ENCODE measurements at regions not wholly inside any gene's neighbourhood (a gene's known extent, or its start where the extent isn't known, plus 50 kb on each side); places are given as distances from the start of the nearest gene placed in this dataset.

DNA sequence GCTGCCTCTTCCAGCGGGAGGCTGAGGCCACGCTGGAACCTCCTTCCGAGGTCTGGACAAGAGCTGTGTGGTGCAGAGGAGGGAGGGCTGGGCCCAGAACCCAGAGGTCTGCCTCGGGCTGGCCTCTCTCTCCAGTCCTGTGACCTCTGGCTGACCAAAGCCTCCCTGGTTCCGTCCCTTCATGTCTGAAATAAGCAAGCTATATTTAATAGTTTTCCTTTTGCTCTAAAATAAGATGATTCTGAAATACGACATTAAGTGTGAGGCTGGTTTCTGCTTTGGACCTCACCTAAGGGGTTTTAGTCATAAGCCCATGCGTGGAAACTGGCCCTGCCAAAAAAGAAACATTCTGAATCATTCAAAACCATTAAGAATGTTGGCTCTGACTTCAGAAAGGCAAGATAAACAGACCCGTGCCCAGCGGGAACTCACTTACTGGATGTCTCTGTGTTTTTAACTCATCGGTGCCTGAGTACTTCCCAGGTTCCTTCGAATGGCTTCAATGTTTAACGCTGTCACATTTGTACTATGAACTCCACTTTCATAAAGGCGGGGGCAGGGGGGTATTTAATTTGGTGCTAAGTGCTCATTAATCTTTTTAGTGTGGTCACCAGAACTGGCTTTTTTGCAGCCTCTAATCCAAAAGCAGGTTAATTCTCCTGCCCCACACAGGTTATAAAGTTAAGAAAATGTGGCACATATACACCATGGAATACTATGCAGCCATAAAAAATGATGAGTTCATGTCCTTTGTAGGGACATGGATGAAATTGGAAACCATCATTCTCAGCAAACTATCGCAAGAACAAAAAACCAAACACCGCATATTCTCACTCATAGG is 157.5 kb upstream of the KLF14 start:
- H3K36me3 Mint-ChIP-seq: peaks cover 30% of the 10 kb centered on the region
- H3K4me3 Mint-ChIP-seq: no peak overlapping the region
- peak overlapping the region; percentile 58 for H3K27ac Mint-ChIP-seq
- no peaks in the 10 kb centered on the region for H3K27me3 Mint-ChIP-seq
- DNase-seq (ENCODE audit: low spot score in 2 of 2) (no peak), ATAC-seq (ENCODE audit: low read depth) (no peak)
- H3K4me1 Mint-ChIP-seq: peaks cover 23% of the 10 kb centered on the region
- H3K9me3 Mint-ChIP-seq: no peaks in the 10 kb centered on the region

DNA sequence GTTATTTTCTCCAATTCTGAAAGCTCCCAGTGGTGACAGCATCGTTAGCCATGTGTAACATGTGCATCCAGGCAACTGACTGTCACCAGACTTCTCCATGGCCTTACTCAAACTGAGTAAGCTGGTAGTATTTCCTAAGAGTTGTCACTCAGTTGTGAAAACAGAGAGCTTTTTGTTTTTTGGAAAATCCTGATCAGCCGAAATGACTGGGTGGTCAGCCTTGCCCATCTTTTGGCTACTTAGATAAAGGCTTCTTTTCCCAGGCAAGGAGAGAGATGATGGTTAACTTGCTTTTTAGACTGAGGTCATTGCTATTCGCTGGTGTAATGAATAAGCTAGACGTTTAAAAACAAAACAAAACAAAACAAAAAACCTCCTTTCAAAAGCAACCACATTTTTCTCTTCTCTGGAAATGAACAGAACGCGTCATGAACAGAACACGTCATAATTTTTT is 159.5 kb upstream of the KLF14 start:
- no peaks in the 10 kb centered on the region for H3K9me3 Mint-ChIP-seq
- peaks cover 24% of the 10 kb centered on the region for H3K36me3 Mint-ChIP-seq
- ATAC-seq (ENCODE audit: low read depth): no peak
- DNase-seq (ENCODE audit: low spot score in 2 of 2): no peak
- peak overlapping the region; percentile 53 for H3K27ac Mint-ChIP-seq
- H3K4me3 Mint-ChIP-seq: no peak overlapping the region
- H3K27me3 Mint-ChIP-seq: no peaks in the 10 kb centered on the region
- H3K4me1 Mint-ChIP-seq: peaks cover 37% of the 10 kb centered on the region

DNA sequence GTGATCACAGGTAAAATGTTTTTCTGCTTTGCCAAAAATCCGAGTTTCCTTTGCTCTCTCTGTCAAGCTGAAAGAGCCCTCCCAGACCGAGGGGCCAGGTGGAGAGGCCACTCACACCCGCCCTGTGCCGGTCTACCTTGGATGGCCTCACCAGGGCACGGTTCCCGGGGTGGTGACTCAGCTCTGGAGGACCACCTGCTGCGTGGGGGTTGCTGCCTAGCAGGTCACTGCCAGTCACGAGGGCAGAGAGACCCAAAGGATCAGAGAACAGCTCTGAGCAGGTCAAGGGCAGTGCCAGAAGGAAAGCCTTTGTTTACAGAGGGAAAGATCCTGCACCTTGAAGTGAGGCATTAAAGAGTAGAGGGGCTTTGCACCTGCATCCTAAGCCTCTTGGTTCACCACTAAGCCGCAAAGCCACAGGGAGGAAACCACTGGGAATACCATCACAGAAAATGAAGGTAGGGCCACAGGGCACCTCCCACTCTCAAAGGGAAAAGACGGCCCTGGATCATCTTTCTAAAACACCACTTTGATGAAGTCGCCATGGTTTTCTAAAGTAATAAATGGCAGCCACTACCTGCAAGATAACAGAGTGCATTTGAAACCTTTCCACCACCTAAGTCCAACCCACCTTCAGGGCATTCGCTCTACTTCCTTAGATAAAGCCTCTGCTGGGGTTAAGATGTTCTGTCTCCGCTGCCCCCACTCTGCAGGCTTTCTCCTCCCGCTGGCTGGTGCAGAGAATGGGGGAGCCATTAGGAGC is 160.3 kb upstream of the KLF14 start:
- Mint-ChIP-seq H3K27ac (peak overlapping the region; percentile 53), H3K36me3 (peaks cover 24% of the 10 kb centered on the region), H3K9me3 (no peaks in the 10 kb centered on the region), H3K4me3 (no peak overlapping the region), H3K4me1 (peaks cover 38% of the 10 kb centered on the region), H3K27me3 (no peaks in the 10 kb centered on the region)
- DNase-seq (ENCODE audit: low spot score in 2 of 2): no peak
- no peak for ATAC-seq (ENCODE audit: low read depth)

DNA sequence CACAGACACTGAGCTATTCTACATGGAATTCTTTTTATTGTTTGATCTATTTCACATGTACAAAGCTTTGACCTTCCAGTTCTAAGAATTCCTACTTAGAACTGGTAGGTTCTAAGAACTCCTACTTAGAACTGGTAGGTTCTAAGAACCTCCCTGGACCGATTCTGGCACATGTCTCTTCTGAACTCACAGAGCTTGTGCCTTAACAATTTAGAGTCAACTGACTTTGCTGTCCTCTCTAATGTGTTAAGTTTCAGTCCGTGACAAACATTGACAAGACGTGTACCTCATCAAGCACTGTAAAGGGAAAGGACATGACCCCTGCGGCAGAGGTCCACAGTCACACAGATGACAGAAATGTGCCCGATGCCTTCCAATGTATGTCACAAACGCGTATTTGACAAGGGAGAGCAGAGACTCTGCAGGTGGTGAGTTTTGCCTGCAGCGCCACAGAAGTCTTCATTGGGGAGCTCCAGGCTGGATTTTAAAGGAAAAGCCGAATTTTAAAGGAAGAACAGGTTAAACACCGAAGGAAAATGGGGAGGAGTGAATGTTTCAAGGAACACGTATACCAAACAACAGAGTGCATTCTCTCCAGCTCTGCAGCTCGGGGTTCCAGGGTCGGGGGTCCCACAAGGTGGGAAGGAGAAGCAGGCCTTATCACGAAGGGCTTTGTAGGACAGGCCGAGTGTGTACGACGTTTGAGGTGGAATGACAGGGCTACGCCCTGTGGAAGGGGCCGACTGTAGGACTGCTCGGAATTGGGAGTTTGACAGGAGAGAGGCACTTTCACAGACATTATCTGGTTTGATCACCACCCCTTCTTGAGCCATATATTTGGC is 161.1 kb upstream of the KLF14 start:
- peaks cover 23% of the 10 kb centered on the region for H3K36me3 Mint-ChIP-seq
- peak overlapping the region; percentile 53 for H3K27ac Mint-ChIP-seq
- no peak overlapping the region for H3K4me3 Mint-ChIP-seq
- ATAC-seq (ENCODE audit: low read depth): no peak
- DNase-seq (ENCODE audit: low spot score in 2 of 2): no peak
- no peaks in the 10 kb centered on the region for H3K27me3 Mint-ChIP-seq
- peaks cover 46% of the 10 kb centered on the region for H3K4me1 Mint-ChIP-seq
- H3K9me3 Mint-ChIP-seq: no peaks in the 10 kb centered on the region

DNA sequence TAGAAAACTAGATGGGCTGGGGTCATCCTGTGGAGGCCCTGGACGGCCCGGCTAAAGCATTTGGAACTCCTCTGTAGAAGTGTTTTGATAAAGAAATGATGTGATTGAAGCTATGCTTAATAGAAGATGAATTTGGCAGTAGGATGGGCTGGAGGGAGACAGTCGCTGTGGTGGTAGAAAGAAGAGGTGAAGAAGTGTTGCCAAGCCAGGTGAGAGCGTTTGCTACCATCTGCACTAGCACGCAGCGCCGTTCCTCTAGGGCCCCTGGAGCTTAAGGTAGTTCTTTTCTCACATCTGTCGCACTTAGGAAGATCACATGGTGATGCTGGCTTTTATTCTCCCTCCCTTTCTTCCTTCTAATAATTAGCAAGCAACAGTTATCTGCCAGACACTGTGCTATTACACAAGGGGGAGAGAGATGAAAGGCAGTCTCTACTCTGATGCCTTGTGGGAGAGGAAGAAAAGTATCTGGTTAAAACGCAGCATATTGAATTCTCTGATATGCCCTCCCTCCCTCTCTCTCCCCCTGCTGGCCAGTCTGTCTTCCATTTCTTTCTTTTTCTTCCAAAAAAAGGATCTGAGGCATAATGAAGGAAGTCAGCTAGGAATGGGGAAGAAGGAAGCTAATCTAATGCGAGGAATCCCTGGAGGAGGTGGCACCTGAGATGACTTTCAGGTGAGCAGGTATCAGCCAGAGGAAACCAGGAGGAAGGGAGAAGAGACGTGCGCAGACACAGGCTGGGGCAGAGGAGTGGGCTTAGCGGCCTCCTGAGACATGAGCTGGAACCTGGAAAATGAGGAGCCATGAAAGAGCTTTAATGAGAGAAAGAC is 162.3 kb upstream of the KLF14 start:
- DNase-seq (ENCODE audit: low spot score in 2 of 2): no peak
- Mint-ChIP-seq H3K27ac (peak overlapping the region; percentile 86), H3K36me3 (peaks cover 20% of the 10 kb centered on the region), H3K9me3 (no peaks in the 10 kb centered on the region), H3K4me3 (no peak overlapping the region), H3K4me1 (peaks cover 54% of the 10 kb centered on the region), H3K27me3 (no peaks in the 10 kb centered on the region)
- no peak for ATAC-seq (ENCODE audit: low read depth)

DNA sequence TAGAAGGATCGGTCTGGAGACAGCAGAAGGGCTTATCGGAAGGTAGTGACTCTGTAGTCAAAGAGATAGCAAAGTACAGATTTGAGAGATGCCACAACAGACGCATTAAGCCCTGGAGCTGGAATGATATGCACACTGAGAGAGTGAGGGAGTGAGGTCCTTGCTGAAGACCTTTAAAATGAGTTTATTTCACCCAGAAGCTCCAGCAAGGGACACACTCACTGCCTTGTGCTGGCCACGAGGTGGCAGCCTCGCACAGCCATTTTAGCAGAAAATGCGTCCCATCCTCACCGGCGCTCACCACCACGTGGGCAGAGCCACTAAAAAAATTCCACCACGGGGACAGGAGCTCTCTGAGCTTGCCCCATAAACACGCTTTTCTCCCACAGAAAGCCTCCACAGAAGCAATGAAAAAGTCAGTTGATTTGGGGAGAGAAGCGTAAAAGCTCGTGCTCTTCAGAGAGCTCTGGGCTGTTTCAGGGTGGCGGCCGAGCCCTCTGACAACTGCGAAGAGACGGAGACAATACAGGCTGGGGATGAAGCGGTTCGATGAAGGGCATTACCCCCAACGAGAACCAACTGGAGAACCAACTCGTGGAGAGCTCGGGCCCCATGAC is 163.0 kb upstream of the KLF14 start:
- Mint-ChIP-seq H3K36me3 (peaks cover 21% of the 10 kb centered on the region), H3K9me3 (no peaks in the 10 kb centered on the region), H3K4me3 (peak overlapping the region; percentile 38), H3K4me1 (peaks cover 59% of the 10 kb centered on the region), H3K27ac (peak overlapping the region; percentile 86), H3K27me3 (no peaks in the 10 kb centered on the region)
- DNase-seq (ENCODE audit: low spot score in 2 of 2) (peak; percentile 69 to 71), ATAC-seq (ENCODE audit: low read depth) (peak; percentile 66)

DNA sequence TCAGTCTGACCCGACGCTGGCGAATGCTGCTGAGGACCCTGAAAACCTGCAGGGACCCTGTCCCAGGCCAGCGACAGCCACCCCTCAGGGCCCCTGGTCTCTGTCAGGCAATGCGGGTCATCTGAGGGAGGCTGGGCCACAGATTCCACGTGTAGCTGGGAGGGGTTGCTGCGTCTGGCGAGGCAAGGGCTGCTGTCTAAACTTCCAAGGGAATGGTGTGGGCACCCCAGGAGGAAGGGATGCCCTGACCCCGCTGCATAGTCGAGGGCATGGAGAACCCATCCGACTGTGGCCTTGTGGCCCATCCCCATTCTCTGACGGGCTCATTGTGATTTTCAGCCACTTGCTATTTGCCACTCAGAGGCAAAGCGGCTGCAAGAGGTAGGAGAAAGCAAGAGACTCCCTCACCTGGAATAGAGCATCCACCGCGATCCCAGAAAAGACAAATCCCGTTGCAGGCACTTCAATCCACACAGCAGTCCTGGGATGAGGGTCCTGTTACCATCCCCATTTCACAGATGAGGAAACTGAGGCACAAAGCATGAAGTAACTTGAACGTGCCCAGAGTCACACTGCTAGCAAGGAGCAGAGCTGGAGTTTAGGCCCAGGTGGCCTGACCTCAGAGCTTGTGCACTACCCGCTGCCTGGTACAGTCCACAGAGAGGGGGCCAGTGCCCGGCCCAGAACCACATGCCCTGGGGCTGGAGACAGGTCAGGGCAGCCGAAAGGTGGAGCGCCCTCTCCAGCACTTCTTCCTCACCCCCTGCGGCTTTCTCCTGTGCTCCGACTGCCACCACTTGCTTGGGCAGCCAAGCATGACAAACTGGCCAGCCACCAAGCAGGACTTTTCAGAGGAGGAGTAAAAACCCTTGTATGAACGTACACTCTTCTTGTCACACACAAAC is 163.8 kb upstream of the KLF14 start:
- no peaks in the 10 kb centered on the region for H3K27me3 Mint-ChIP-seq
- H3K9me3 Mint-ChIP-seq: no peaks in the 10 kb centered on the region
- H3K27ac Mint-ChIP-seq: peak overlapping the region; percentile 86
- DNase-seq (ENCODE audit: low spot score in 2 of 2) (peak in 1 of 2 donors; percentile 25), ATAC-seq (ENCODE audit: low read depth) (peak; percentile 6)
- no peak overlapping the region for H3K4me3 Mint-ChIP-seq
- peaks cover 63% of the 10 kb centered on the region for H3K4me1 Mint-ChIP-seq
- H3K36me3 Mint-ChIP-seq: peaks cover 22% of the 10 kb centered on the region

DNA sequence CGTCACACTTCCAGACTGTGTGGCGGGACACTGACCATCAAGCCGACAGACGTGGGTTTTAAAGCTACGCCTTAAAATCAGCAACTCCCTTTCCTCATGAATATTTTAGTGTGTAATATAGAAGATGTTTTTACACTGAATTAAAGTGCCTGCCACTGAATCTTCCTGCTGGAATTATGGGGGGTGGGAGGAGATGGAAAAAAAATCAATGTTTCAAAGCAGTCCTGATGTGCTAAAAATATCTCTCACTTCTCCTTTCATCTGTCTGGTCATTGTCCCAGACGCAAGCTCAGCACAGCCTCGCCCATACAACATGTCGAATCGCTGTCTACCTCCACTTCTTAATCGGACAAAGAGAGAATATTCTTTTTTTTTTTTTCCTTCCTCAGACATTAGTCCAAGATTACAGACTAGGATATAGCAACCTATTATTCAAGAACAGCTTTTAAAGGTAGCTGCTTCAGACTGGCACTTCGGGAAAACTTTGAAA is 165.1 kb upstream of the KLF14 start:
- Mint-ChIP-seq H3K9me3 (no peaks in the 10 kb centered on the region), H3K4me1 (peaks cover 67% of the 10 kb centered on the region), H3K27ac (peak overlapping the region; percentile 86), H3K4me3 (peak overlapping the region; percentile 50), H3K27me3 (no peaks in the 10 kb centered on the region), H3K36me3 (peaks cover 20% of the 10 kb centered on the region)
- DNase-seq (ENCODE audit: low spot score in 2 of 2): no peak
- ATAC-seq (ENCODE audit: low read depth): no peak

DNA sequence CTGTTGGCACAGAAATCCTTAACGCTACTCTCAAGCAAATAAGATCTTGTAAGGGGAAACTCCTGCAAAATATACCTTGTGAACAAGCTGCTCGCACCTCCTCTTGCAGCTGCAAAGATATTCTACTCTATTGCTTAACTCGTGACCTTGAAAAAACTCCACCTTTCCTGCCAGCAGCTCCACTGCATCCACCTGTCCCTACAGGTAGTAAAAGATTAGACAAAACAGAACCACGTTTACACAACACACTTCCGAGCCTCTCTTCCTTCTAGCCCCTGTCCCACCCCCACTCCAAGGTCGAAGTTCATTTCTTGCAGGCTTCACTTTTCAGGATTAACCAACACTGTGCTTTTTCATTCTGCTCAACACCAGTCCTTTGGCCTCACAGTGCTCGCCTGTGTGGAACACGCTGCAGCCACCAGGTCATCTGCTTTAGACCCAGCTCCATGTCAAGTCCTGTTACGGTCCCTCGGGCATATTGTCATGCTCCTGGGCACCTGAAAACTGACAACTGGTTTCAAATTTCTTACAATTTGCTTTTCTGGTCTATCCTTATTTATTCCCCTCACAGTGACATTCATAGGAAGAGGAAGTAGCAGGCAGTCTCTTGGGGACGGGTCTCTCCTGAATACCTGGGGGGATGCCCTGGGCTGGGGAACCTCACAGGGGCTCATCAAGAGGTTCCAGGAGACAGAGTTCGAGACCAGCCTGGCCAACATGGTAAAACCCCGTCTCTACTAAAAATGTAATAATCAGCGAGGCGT is 165.8 kb upstream of the KLF14 start:
- Mint-ChIP-seq H3K36me3 (peaks cover 24% of the 10 kb centered on the region), H3K4me3 (peak overlapping the region; percentile 67), H3K4me1 (peaks cover 68% of the 10 kb centered on the region), H3K9me3 (no peaks in the 10 kb centered on the region), H3K27ac (peak overlapping the region; percentile 86), H3K27me3 (no peaks in the 10 kb centered on the region)
- DNase-seq (ENCODE audit: low spot score in 2 of 2) (peak in 1 of 2 donors; percentile 26), ATAC-seq (ENCODE audit: low read depth) (peak; percentile 57)

DNA sequence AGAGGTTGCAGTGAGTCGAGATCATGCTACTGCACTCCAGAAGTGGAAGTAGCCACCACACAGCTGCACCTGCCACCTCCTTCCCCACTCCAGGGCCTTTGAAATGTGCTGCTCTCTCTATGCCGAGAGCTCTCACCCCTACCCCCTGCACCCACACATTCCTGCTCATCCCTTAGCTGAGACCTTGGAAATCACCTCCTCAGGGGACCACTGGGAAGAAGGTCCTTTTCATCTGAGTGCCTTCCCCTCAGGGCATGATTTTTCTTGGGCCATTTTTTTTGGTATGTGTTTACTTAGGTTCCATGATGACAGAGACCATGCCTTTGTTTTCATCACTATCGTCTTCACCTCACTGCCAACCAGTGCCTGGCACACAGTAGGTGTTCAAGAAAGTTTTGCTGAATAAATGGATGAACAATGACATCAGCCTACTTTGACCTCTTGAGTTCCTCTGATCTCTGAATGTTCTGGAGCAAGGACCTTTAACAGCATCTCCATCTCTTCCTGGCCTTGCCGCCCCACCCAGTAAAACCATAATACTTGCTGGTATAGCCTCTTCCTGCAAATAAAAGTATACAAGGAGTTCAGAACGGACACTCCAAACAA is 166.6 kb upstream of the KLF14 start:
- Mint-ChIP-seq H3K9me3 (no peaks in the 10 kb centered on the region), H3K27ac (peak overlapping the region; percentile 86), H3K4me3 (no peak overlapping the region), H3K27me3 (no peaks in the 10 kb centered on the region), H3K36me3 (peaks cover 20% of the 10 kb centered on the region), H3K4me1 (peaks cover 64% of the 10 kb centered on the region)
- peak; percentile 33 for ATAC-seq (ENCODE audit: low read depth)
- no peak for DNase-seq (ENCODE audit: low spot score in 2 of 2)

DNA sequence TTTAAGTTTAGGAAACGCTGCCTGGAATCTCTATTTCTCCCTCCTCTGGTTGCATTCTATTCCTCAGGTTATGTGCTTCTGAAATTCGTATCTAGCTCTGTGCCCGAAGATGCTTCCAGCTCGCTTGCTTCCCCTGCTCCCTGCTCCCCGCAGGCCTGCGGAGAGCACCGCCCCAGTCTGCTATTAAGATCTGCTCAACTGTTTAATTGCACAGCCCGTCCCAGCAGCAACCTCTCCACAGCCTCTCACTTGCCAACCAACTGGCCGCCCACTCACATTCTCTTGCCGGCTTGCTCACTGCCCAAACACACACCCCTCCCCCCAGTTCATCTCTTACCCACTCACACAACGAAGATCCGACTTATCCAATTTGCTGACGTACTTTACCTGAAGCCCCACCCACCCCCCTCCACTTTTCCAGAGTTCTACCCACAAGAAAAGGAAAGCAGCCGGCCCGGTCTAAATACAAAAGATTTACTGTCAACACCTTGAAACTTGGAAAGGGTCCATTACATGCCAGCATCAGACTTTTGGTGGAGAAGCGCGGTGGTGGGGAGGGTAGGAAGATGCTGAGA is 167.3 kb upstream of the KLF14 start:
- Mint-ChIP-seq H3K4me1 (peaks cover 59% of the 10 kb centered on the region), H3K4me3 (no peak overlapping the region), H3K36me3 (peaks cover 14% of the 10 kb centered on the region), H3K27ac (peak overlapping the region; percentile 86), H3K27me3 (no peaks in the 10 kb centered on the region), H3K9me3 (no peaks in the 10 kb centered on the region)
- no peak for DNase-seq (ENCODE audit: low spot score in 2 of 2)
- ATAC-seq (ENCODE audit: low read depth): no peak

Data from memory B cell (primary cell).